H9 (cell line): ENCODE measurements at regions not wholly inside any gene's neighbourhood (a gene's known extent, or its start where the extent isn't known, plus 50 kb on each side); places are given as distances from the start of the nearest gene placed in this dataset.

Experiments
- DNase-seq: peaks from one replicate; pipeline ENCODE4 v3.0.0-alpha.2; 2017
- H2AFZ ChIP-seq: one replicate; pipeline ENCODE4 v1.6.1; 2013; ENCODE audit warnings: mild to moderate bottlenecking, low read length, control low read depth, moderate library complexity
- H2AK5ac ChIP-seq: 2 replicates; pipeline ENCODE4 v1.6.1; 2013; ENCODE audit warnings: low read length, control low read depth, mixed read lengths; ENCODE audit not compliant: insufficient read length
- H2BK120ac ChIP-seq: one replicate; pipeline ENCODE4 v1.6.1; 2013; ENCODE audit warnings: low read depth, mild to moderate bottlenecking, low read length, control low read depth, inconsistent platforms; ENCODE audit not compliant: poor library complexity, severe bottlenecking
- H2BK12ac ChIP-seq: 2 replicates; pipeline ENCODE4 v1.6.1; 2013; ENCODE audit warnings: low read length, control low read depth, mixed read lengths, low read depth; ENCODE audit not compliant: insufficient read length
- H2BK15ac ChIP-seq: 2 replicates; pipeline ENCODE4 v1.6.1; 2013; ENCODE audit warnings: low read depth, low read length, control low read depth
- H2BK20ac ChIP-seq: one replicate; pipeline ENCODE4 v1.6.1; 2013; ENCODE audit warnings: low read depth, mild to moderate bottlenecking, low read length, control low read depth, inconsistent platforms; ENCODE audit not compliant: poor library complexity, severe bottlenecking
- H2BK5ac ChIP-seq: 2 replicates; pipeline ENCODE4 v1.6.1; 2013; ENCODE audit warnings: low read length, control low read depth, mixed read lengths; ENCODE audit not compliant: insufficient read length
- H3K14ac ChIP-seq: 2 replicates; pipeline ENCODE4 v1.6.1; 2013; ENCODE audit warnings: low read length, control low read depth; ENCODE audit not compliant: insufficient read depth
- H3K18ac ChIP-seq: 2 replicates; pipeline ENCODE4 v1.6.1; 2013; ENCODE audit warnings: low read depth, mild to moderate bottlenecking, mixed read lengths, low read length, control low read depth; ENCODE audit not compliant: insufficient read length
- H3K23ac ChIP-seq: 2 replicates; pipeline ENCODE4 v1.6.1; 2013; ENCODE audit warnings: low read length, control low read depth, mixed read lengths, low read depth; ENCODE audit not compliant: insufficient read length
- H3K23me2 ChIP-seq: 2 replicates; pipeline ENCODE4 v1.6.1; 2013; ENCODE audit warnings: low read depth, mild to moderate bottlenecking, mixed read lengths, low read length, control low read depth; ENCODE audit not compliant: insufficient read length, poor library complexity, severe bottlenecking
- H3K27ac ChIP-seq: 2 replicates; pipeline ENCODE4 v1.5.1; 2013; ENCODE audit warnings: low read length, control low read depth, mixed read lengths, low read depth; ENCODE audit not compliant: insufficient read length
- H3K27me3 ChIP-seq: 2 replicates; pipeline ENCODE4 v1.6.1; 2013; ENCODE audit warnings: low read length, control low read depth, inconsistent platforms; ENCODE audit not compliant: insufficient read depth
- H3K4ac ChIP-seq: 2 replicates; pipeline ENCODE4 v1.6.1; 2013; ENCODE audit warnings: low read depth, mild to moderate bottlenecking, control low read depth, inconsistent platforms, low read length, moderate library complexity
- H3K4me1 ChIP-seq: 2 replicates; pipeline ENCODE4 v1.6.1; 2013; ENCODE audit warnings: low read length, control low read depth, inconsistent platforms; ENCODE audit not compliant: insufficient read depth
- H3K4me2 ChIP-seq: 2 replicates; pipeline ENCODE4 v1.6.1; 2013; ENCODE audit warnings: low read length, control low read depth, mixed read lengths; ENCODE audit not compliant: insufficient read length, insufficient read depth
- H3K56ac ChIP-seq: 2 replicates; pipeline ENCODE4 v1.6.1; 2013; ENCODE audit warnings: low read depth, mild to moderate bottlenecking, mixed read lengths, low read length, control low read depth; ENCODE audit not compliant: insufficient read length
- H3K79me1 ChIP-seq: 2 replicates; pipeline ENCODE4 v1.6.1; 2013; ENCODE audit warnings: low read depth, mild to moderate bottlenecking, moderate library complexity, low read length, control low read depth, inconsistent platforms; ENCODE audit not compliant: insufficient read depth, poor library complexity, severe bottlenecking
- H3K79me2 ChIP-seq: 2 replicates; pipeline ENCODE4 v1.6.1; 2013; ENCODE audit warnings: low read length, control low read depth, inconsistent platforms; ENCODE audit not compliant: insufficient read depth
- H3K9ac ChIP-seq: 2 replicates; pipeline ENCODE4 v1.6.1; 2013; ENCODE audit warnings: low read length, control low read depth, mixed read lengths; ENCODE audit not compliant: insufficient read length; ENCODE audit errors: extremely low read depth
- H3K9me3 ChIP-seq: one replicate; pipeline ENCODE4 v1.6.1; 2013; ENCODE audit warnings: low read depth, low read length, inconsistent platforms; ENCODE audit not compliant: control insufficient read depth
- H3T11ph ChIP-seq: one replicate; pipeline ENCODE4 v1.6.1; 2013; ENCODE audit warnings: mild to moderate bottlenecking, low read length, control low read depth, inconsistent platforms
- H4K20me1 ChIP-seq: one replicate; pipeline ENCODE4 v1.6.1; 2013; ENCODE audit not compliant: control insufficient read depth, insufficient read length, insufficient read depth
- H4K5ac ChIP-seq: 2 replicates; pipeline ENCODE4 v1.6.1; 2013; ENCODE audit warnings: low read depth, mild to moderate bottlenecking, mixed read lengths, low read length, control low read depth; ENCODE audit not compliant: insufficient read length
- H4K8ac ChIP-seq: replicated peaks from 2 replicates; pipeline ENCODE4 v1.6.1; 2013; ENCODE audit warnings: low read length, control low read depth, mixed read lengths, low read depth; ENCODE audit not compliant: insufficient read length
- H4K91ac ChIP-seq: 2 replicates; pipeline ENCODE4 v1.6.1; 2013; ENCODE audit warnings: low read depth, mild to moderate bottlenecking, moderate library complexity, mixed read lengths, low read length, control low read depth; ENCODE audit not compliant: insufficient read length
- H3K27ac Mint-ChIP-seq, 3 experiments: 2 replicates in 2 of 3; 3 replicates in 1 of 3; pipeline ENCODE4 v1.8.0; 2020 to 2021; ENCODE audit warnings: mixed read lengths in 3 of 3, mild to moderate bottlenecking in 1 of 3, moderate library complexity in 1 of 3
- H3K27me3 Mint-ChIP-seq: 2 replicates; pipeline ENCODE4 v1.8.0; 2021; ENCODE audit warnings: low read depth, mild to moderate bottlenecking, moderate library complexity, mixed read lengths
- H3K36me3 Mint-ChIP-seq, 3 experiments: 2 replicates in 2 of 3; 3 replicates in 1 of 3; pipeline ENCODE4 v1.8.0; 2020 to 2021; ENCODE audit warnings: low read depth in 3 of 3, mixed read lengths in 3 of 3; ENCODE audit not compliant: insufficient read depth in 1 of 3
- H3K4me1 Mint-ChIP-seq, 2 experiments: 2 replicates each; pipeline ENCODE4 v1.8.0; 2020; ENCODE audit warnings: mixed read lengths in 2 of 2
- H3K4me3 Mint-ChIP-seq, 2 experiments: 2 replicates in 1 of 2; 3 replicates in 1 of 2; pipeline ENCODE4 v1.8.0; 2020 to 2021; ENCODE audit warnings: mild to moderate bottlenecking in 2 of 2, mixed read lengths in 2 of 2, moderate library complexity in 1 of 2
- H3K9me3 Mint-ChIP-seq, 2 experiments: 2 replicates in 1 of 2; 3 replicates in 1 of 2; pipeline ENCODE4 v1.8.0; 2020; ENCODE audit warnings: mild to moderate bottlenecking in 2 of 2, mixed read lengths in 2 of 2, moderate library complexity in 1 of 2
- CTCF ChIP-seq: fragments of 200-600 bp; sonication (generic); conservative IDR thresholded peaks from 3 replicates; pipeline ENCODE4 v1.8.0; 2021; ENCODE audit warnings: antibody characterized with exemption, mild to moderate bottlenecking
- WGBS: extraction: QIAGEN DNeasy Blood & Tissue Kit; methylation state at CpG from one replicate; pipeline ENCODE4 v1.1.7; 2013; ENCODE audit warnings: missing lambda C conversion rate, low lambda C conversion rate, mixed read lengths; ENCODE audit not compliant: insufficient read length; ENCODE audit errors: extremely low coverage; 5-methylcytosine and 5-hydroxymethylcytosine counted together

GRCh38 chr10:125362950-125363349, 202.6 kb upstream of the CTBP2 start:
- Histone ChIP-seq H3K9ac (no peak overlapping the region), H2AK5ac (no peak overlapping the region), H2BK12ac (no peak overlapping the region), H3K27ac (no peak overlapping the region), H3K79me2 (no peaks in the 10 kb centered on the region), H3K27me3 (no peaks in the 10 kb centered on the region), H2AFZ (no peak overlapping the region), H2BK5ac (no peak overlapping the region), H4K5ac (no peak overlapping the region), H2BK20ac (no peak overlapping the region), H3K14ac (no peak overlapping the region), H3K23ac (no peak overlapping the region), H3K79me1 (no peaks in the 10 kb centered on the region), H3K18ac (no peak overlapping the region), H3K23me2 (no peaks in the 10 kb centered on the region), H4K91ac (no peak overlapping the region), H2BK15ac (no peak overlapping the region), H2BK120ac (no peak overlapping the region), H3K56ac (no peak overlapping the region), H4K8ac (no peak overlapping the region), H3K4me1 (no peaks in the 10 kb centered on the region), H4K20me1 (no peaks in the 10 kb centered on the region), H3K4me2 (no peak overlapping the region), H3T11ph (no peak overlapping the region), H3K4ac (no peak overlapping the region), H3K9me3 (no peaks in the 10 kb centered on the region)
- Mint-ChIP-seq H3K27ac (no peak overlapping the region), H3K27me3 (no peaks in the 10 kb centered on the region; the same call in 1 of the 2 replicates), H3K9me3 (peaks cover 2 to 10% of the 10 kb centered on the region in 2 experiments), H3K4me3 (no peak overlapping the region), H3K36me3 (peaks cover 2 to 7% (median 4%) of the 10 kb centered on the region in 3 experiments; a peak in 6 of 7 replicates), H3K4me1 (no peaks in the 10 kb centered on the region)
- WGBS, result no CpG with 5 or more reads among the region's 2 CpGs
- no peak for TF ChIP-seq CTCF
- no peak for DNase-seq
